Epithelial cell of esophagus (primary cell): ENCODE measurements at regions not wholly inside any gene's neighbourhood (a gene's known extent, or its start where the extent isn't known, plus 50 kb on each side); places are given as distances from the start of the nearest gene placed in this dataset.

Experiments used
- DNase-seq: peaks from one replicate; pipeline ENCODE4 v3.0.0; 2010; ENCODE audit warnings: low read depth
- H3K4me3 ChIP-seq: 2 replicates; pipeline ENCODE4 v1.5.1; 2011; ENCODE audit warnings: mild to moderate bottlenecking, low read length, control low read depth
- TF ChIP-seq, protein P1 (sequence below): IDR thresholded peaks from 2 replicates; pipeline ENCODE4 v1.5.1; 2011; ENCODE audit warnings: low read depth, mild to moderate bottlenecking, low read length, control low read depth, inconsistent platforms; ENCODE audit not compliant: insufficient read depth; ENCODE audit errors: missing control alignments

DNA sequence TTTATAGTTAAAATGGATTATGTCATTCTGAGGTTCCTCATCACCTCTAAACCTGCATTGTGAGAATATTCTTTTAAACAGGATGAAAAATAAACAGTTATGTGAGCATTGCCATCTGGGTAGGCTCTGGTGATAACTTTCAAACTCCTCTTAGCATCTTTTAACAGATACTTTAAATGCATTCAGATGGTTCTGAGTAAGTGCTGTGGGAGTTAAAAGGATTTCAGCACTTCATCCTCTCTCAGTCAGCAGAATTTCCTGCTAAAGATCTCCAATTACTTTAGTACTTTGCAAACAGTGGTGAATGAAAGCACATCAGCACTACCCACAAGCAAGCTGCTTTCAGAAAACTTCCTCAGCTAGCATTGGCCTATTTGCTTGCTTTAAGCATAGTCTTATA is 59.3 kb upstream of the TMTC1 start:
- no peak for DNase-seq
- TF ChIP-seq, protein P1, sequence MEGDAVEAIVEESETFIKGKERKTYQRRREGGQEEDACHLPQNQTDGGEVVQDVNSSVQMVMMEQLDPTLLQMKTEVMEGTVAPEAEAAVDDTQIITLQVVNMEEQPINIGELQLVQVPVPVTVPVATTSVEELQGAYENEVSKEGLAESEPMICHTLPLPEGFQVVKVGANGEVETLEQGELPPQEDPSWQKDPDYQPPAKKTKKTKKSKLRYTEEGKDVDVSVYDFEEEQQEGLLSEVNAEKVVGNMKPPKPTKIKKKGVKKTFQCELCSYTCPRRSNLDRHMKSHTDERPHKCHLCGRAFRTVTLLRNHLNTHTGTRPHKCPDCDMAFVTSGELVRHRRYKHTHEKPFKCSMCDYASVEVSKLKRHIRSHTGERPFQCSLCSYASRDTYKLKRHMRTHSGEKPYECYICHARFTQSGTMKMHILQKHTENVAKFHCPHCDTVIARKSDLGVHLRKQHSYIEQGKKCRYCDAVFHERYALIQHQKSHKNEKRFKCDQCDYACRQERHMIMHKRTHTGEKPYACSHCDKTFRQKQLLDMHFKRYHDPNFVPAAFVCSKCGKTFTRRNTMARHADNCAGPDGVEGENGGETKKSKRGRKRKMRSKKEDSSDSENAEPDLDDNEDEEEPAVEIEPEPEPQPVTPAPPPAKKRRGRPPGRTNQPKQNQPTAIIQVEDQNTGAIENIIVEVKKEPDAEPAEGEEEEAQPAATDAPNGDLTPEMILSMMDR: no peak
- H3K4me3 ChIP-seq: no peak overlapping the region

DNA sequence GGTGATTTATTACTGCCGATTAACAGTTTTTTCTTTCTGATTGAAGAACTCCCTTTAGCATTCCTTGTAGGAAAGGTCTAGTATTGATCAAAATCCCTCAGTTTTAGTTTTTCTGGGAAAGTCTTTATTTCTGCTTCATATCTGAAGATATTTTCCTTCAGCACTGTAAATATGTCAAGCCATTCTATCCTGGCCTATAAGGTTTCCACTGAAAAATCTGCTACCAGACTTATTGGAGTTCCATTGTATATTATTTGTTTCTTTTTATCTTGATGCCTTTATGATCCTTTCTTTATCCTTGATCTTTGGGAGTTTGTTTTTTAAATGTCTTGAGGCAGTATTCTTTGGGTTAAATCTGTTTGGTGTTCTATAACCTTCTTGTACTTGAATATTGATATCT is 55.0 kb upstream of the TMTC1 start:
- TF ChIP-seq, protein P1: no peak
- no peak for DNase-seq
- no peak overlapping the region for H3K4me3 ChIP-seq
